ENCODE measurements at regions not wholly inside any gene's neighbourhood (a gene's known extent, or its start where the extent isn't known, plus 50 kb on each side); places are given as distances from the start of the nearest gene placed in this dataset.

DNA sequence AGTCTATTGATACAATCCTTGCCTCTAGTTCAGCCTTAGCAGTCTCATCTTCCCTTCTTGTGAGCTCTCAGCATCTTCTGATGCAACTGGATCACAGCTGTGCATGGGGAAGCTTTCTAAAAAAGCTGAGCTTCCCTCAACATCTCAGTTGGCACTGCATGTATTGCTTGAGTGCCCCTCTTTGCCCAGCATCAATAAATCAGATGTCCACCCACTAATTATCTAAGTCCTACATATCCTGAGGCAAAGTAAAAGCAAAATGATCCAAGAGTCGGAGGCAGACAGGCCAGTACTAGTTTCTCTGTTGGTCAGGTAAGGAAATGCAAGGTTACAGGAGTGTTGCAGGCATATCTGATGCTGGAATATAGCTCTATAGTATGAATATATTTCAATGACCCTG lies 334.5 kb upstream of the NCAM1 start:
- Histone ChIP-seq H3K27me3 (ENCODE audit: insufficient read depth, low read depth, severe bottlenecking) (no peaks in the 10 kb centered on the region), H3K36me3 (no peaks in the 10 kb centered on the region), H3K27ac (no peak overlapping the region), H3K9me3 (ENCODE audit: severe bottlenecking) (no peaks in the 10 kb centered on the region), H3K4me3 (ENCODE audit: low read depth, low read length) (no peak overlapping the region)
- no peak for DNase-seq
- TF ChIP-seq, protein P1, sequence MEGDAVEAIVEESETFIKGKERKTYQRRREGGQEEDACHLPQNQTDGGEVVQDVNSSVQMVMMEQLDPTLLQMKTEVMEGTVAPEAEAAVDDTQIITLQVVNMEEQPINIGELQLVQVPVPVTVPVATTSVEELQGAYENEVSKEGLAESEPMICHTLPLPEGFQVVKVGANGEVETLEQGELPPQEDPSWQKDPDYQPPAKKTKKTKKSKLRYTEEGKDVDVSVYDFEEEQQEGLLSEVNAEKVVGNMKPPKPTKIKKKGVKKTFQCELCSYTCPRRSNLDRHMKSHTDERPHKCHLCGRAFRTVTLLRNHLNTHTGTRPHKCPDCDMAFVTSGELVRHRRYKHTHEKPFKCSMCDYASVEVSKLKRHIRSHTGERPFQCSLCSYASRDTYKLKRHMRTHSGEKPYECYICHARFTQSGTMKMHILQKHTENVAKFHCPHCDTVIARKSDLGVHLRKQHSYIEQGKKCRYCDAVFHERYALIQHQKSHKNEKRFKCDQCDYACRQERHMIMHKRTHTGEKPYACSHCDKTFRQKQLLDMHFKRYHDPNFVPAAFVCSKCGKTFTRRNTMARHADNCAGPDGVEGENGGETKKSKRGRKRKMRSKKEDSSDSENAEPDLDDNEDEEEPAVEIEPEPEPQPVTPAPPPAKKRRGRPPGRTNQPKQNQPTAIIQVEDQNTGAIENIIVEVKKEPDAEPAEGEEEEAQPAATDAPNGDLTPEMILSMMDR (IDR thresholded peaks at IDR 0.05; ENCODE audit: low read depth, low read length): no peak

DNA sequence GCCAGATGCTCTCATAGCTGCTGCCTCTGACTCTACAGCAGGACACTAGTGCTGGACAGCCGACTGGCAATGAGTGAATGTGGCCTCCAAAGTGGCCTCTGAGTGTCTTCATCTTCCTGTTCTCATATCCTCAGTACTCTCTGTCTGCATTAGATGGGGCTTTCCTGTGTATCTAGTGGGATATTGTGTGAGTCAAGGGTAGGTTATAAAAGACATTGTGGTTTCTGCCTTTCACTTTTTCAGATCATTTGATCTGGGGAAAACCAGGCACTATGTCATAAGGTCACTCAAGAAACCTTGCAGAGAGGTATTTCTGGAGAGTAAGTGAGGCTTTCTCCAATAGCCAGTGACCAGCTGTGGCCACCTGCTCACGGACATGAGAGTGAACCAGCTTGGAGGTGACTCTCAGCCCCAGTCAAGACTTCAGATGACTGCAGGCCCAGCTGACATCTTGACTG lies 333.6 kb upstream of the NCAM1 start:
- H3K9me3 ChIP-seq (ENCODE audit: severe bottlenecking): no peaks in the 10 kb centered on the region
- H3K27me3 ChIP-seq (ENCODE audit: insufficient read depth, low read depth, severe bottlenecking): no peaks in the 10 kb centered on the region
- H3K36me3 ChIP-seq: no peaks in the 10 kb centered on the region
- no peak overlapping the region for H3K4me3 ChIP-seq (ENCODE audit: low read depth, low read length)
- no peak for DNase-seq
- TF ChIP-seq, protein P1 (IDR thresholded peaks at IDR 0.05; ENCODE audit: low read depth, low read length): no peak
- H3K27ac ChIP-seq: no peak overlapping the region

DNA sequence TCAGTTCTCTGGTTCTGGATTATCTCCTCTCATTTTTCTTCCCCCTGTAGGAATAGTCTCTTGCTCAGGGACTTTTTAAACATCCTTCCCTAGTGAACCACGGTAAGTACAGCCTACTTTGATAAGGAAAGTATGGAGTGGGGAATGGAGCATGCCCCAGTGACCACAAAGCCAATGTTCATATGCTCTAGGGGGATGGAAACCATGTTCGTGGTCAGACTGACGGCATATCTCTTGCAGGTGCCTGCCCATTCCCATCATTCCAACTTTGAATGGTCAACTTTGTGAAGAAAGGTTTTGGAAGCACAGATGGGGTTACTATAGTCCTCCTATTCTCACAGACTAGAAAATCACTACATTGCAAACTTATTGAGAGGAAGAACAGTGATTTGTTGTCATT lies 332.5 kb upstream of the NCAM1 start:
- Histone ChIP-seq H3K4me3 (ENCODE audit: low read depth, low read length) (no peak overlapping the region), H3K36me3 (no peaks in the 10 kb centered on the region), H3K9me3 (ENCODE audit: severe bottlenecking) (no peaks in the 10 kb centered on the region), H3K27ac (no peak overlapping the region), H3K27me3 (ENCODE audit: insufficient read depth, low read depth, severe bottlenecking) (no peaks in the 10 kb centered on the region)
- DNase-seq: no peak
- TF ChIP-seq, protein P1 (IDR thresholded peaks at IDR 0.05; ENCODE audit: low read depth, low read length): no peak

DNA sequence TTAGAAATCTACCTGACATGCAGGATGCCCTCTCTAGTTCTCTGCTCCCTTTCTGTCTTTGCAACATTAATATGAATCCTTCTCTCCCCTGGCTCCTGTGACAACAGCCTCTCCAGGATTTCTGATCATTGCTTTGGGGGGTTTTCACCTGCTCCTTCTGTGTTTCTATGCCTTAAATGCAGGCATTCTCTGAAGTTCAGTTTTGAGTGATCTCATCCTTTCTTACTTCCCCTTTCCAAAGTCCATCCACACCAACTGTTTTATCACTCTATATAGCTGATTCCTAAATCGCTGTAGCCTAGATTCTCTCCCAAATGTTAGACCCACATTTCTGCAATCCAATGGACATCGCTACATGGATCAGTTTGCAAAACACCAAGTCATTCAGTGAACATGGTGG lies 330.7 kb upstream of the NCAM1 start:
- H3K36me3 ChIP-seq: no peaks in the 10 kb centered on the region
- TF ChIP-seq, protein P1 (IDR thresholded peaks at IDR 0.05; ENCODE audit: low read depth, low read length): no peak
- H3K9me3 ChIP-seq (ENCODE audit: severe bottlenecking): no peaks in the 10 kb centered on the region
- no peak overlapping the region for H3K27ac ChIP-seq
- no peaks in the 10 kb centered on the region for H3K27me3 ChIP-seq (ENCODE audit: insufficient read depth, low read depth, severe bottlenecking)
- no peak overlapping the region for H3K4me3 ChIP-seq (ENCODE audit: low read depth, low read length)
- no peak for DNase-seq

DNA sequence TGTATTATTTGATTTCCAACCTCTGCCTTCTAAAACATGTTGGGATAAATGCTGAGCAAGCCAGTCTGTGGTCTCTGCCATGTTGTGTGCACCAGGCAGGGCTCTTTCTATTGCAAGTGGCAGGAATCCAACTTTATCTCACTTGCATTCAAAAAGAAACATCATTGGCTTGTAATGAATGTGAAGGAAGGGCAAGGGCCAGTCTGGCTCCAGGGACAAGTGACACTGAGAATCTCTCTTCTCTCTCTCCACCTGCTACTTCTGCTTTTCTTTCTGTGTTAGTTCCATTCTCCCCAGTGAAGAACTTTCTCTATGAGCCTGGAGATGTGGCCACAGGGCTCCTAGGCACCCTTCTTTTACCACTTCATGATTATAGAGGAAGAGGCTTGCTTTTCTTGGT lies 329.9 kb upstream of the NCAM1 start:
- DNase-seq: no peak
- no peaks in the 10 kb centered on the region for H3K9me3 ChIP-seq (ENCODE audit: severe bottlenecking)

More for the DNA sequence above, 329.9 kb upstream of the NCAM1 start:
- H3K4me3 ChIP-seq (ENCODE audit: low read depth, low read length): no peak overlapping the region
- no peak overlapping the region for H3K27ac ChIP-seq
- TF ChIP-seq, protein P1 (IDR thresholded peaks at IDR 0.05; ENCODE audit: low read depth, low read length): no peak
- H3K27me3 ChIP-seq (ENCODE audit: insufficient read depth, low read depth, severe bottlenecking): no peaks in the 10 kb centered on the region
- no peaks in the 10 kb centered on the region for H3K36me3 ChIP-seq
